H9 (cell line): ENCODE measurements at regions not wholly inside any gene's neighbourhood (a gene's known extent, or its start where the extent isn't known, plus 50 kb on each side); places are given as distances from the start of the nearest gene placed in this dataset.

Source experiments
- DNase-seq: peaks from one replicate; pipeline ENCODE4 v3.0.0-alpha.2; 2017
- H2AFZ ChIP-seq: one replicate; pipeline ENCODE4 v1.6.1; 2013; ENCODE audit warnings: mild to moderate bottlenecking, low read length, control low read depth, moderate library complexity
- H2AK5ac ChIP-seq: 2 replicates; pipeline ENCODE4 v1.6.1; 2013; ENCODE audit warnings: low read length, control low read depth, mixed read lengths; ENCODE audit not compliant: insufficient read length
- H2BK120ac ChIP-seq: one replicate; pipeline ENCODE4 v1.6.1; 2013; ENCODE audit warnings: low read depth, mild to moderate bottlenecking, low read length, control low read depth, inconsistent platforms; ENCODE audit not compliant: poor library complexity, severe bottlenecking
- H2BK12ac ChIP-seq: 2 replicates; pipeline ENCODE4 v1.6.1; 2013; ENCODE audit warnings: low read length, control low read depth, mixed read lengths, low read depth; ENCODE audit not compliant: insufficient read length
- H2BK15ac ChIP-seq: 2 replicates; pipeline ENCODE4 v1.6.1; 2013; ENCODE audit warnings: low read depth, low read length, control low read depth
- H2BK20ac ChIP-seq: one replicate; pipeline ENCODE4 v1.6.1; 2013; ENCODE audit warnings: low read depth, mild to moderate bottlenecking, low read length, control low read depth, inconsistent platforms; ENCODE audit not compliant: poor library complexity, severe bottlenecking
- H2BK5ac ChIP-seq: 2 replicates; pipeline ENCODE4 v1.6.1; 2013; ENCODE audit warnings: low read length, control low read depth, mixed read lengths; ENCODE audit not compliant: insufficient read length
- H3K14ac ChIP-seq: 2 replicates; pipeline ENCODE4 v1.6.1; 2013; ENCODE audit warnings: low read length, control low read depth; ENCODE audit not compliant: insufficient read depth
- H3K18ac ChIP-seq: 2 replicates; pipeline ENCODE4 v1.6.1; 2013; ENCODE audit warnings: low read depth, mild to moderate bottlenecking, mixed read lengths, low read length, control low read depth; ENCODE audit not compliant: insufficient read length
- H3K23ac ChIP-seq: 2 replicates; pipeline ENCODE4 v1.6.1; 2013; ENCODE audit warnings: low read length, control low read depth, mixed read lengths, low read depth; ENCODE audit not compliant: insufficient read length
- H3K23me2 ChIP-seq: 2 replicates; pipeline ENCODE4 v1.6.1; 2013; ENCODE audit warnings: low read depth, mild to moderate bottlenecking, mixed read lengths, low read length, control low read depth; ENCODE audit not compliant: insufficient read length, poor library complexity, severe bottlenecking
- H3K27ac ChIP-seq: 2 replicates; pipeline ENCODE4 v1.5.1; 2013; ENCODE audit warnings: low read length, control low read depth, mixed read lengths, low read depth; ENCODE audit not compliant: insufficient read length
- H3K27me3 ChIP-seq: 2 replicates; pipeline ENCODE4 v1.6.1; 2013; ENCODE audit warnings: low read length, control low read depth, inconsistent platforms; ENCODE audit not compliant: insufficient read depth
- H3K4ac ChIP-seq: 2 replicates; pipeline ENCODE4 v1.6.1; 2013; ENCODE audit warnings: low read depth, mild to moderate bottlenecking, control low read depth, inconsistent platforms, low read length, moderate library complexity
- H3K4me1 ChIP-seq: 2 replicates; pipeline ENCODE4 v1.6.1; 2013; ENCODE audit warnings: low read length, control low read depth, inconsistent platforms; ENCODE audit not compliant: insufficient read depth
- H3K4me2 ChIP-seq: 2 replicates; pipeline ENCODE4 v1.6.1; 2013; ENCODE audit warnings: low read length, control low read depth, mixed read lengths; ENCODE audit not compliant: insufficient read length, insufficient read depth
- H3K56ac ChIP-seq: 2 replicates; pipeline ENCODE4 v1.6.1; 2013; ENCODE audit warnings: low read depth, mild to moderate bottlenecking, mixed read lengths, low read length, control low read depth; ENCODE audit not compliant: insufficient read length
- H3K79me1 ChIP-seq: 2 replicates; pipeline ENCODE4 v1.6.1; 2013; ENCODE audit warnings: low read depth, mild to moderate bottlenecking, moderate library complexity, low read length, control low read depth, inconsistent platforms; ENCODE audit not compliant: insufficient read depth, poor library complexity, severe bottlenecking
- H3K79me2 ChIP-seq: 2 replicates; pipeline ENCODE4 v1.6.1; 2013; ENCODE audit warnings: low read length, control low read depth, inconsistent platforms; ENCODE audit not compliant: insufficient read depth
- H3K9ac ChIP-seq: 2 replicates; pipeline ENCODE4 v1.6.1; 2013; ENCODE audit warnings: low read length, control low read depth, mixed read lengths; ENCODE audit not compliant: insufficient read length; ENCODE audit errors: extremely low read depth
- H3K9me3 ChIP-seq: one replicate; pipeline ENCODE4 v1.6.1; 2013; ENCODE audit warnings: low read depth, low read length, inconsistent platforms; ENCODE audit not compliant: control insufficient read depth
- H3T11ph ChIP-seq: one replicate; pipeline ENCODE4 v1.6.1; 2013; ENCODE audit warnings: mild to moderate bottlenecking, low read length, control low read depth, inconsistent platforms
- H4K20me1 ChIP-seq: one replicate; pipeline ENCODE4 v1.6.1; 2013; ENCODE audit not compliant: control insufficient read depth, insufficient read length, insufficient read depth
- H4K5ac ChIP-seq: 2 replicates; pipeline ENCODE4 v1.6.1; 2013; ENCODE audit warnings: low read depth, mild to moderate bottlenecking, mixed read lengths, low read length, control low read depth; ENCODE audit not compliant: insufficient read length
- H4K8ac ChIP-seq: replicated peaks from 2 replicates; pipeline ENCODE4 v1.6.1; 2013; ENCODE audit warnings: low read length, control low read depth, mixed read lengths, low read depth; ENCODE audit not compliant: insufficient read length
- H4K91ac ChIP-seq: 2 replicates; pipeline ENCODE4 v1.6.1; 2013; ENCODE audit warnings: low read depth, mild to moderate bottlenecking, moderate library complexity, mixed read lengths, low read length, control low read depth; ENCODE audit not compliant: insufficient read length
- H3K27ac Mint-ChIP-seq, 3 experiments: 2 replicates in 2 of 3; 3 replicates in 1 of 3; pipeline ENCODE4 v1.8.0; 2020 to 2021; ENCODE audit warnings: mixed read lengths in 3 of 3, mild to moderate bottlenecking in 1 of 3, moderate library complexity in 1 of 3
- H3K27me3 Mint-ChIP-seq: 2 replicates; pipeline ENCODE4 v1.8.0; 2021; ENCODE audit warnings: low read depth, mild to moderate bottlenecking, moderate library complexity, mixed read lengths
- H3K36me3 Mint-ChIP-seq, 3 experiments: 2 replicates in 2 of 3; 3 replicates in 1 of 3; pipeline ENCODE4 v1.8.0; 2020 to 2021; ENCODE audit warnings: low read depth in 3 of 3, mixed read lengths in 3 of 3; ENCODE audit not compliant: insufficient read depth in 1 of 3
- H3K4me1 Mint-ChIP-seq, 2 experiments: 2 replicates each; pipeline ENCODE4 v1.8.0; 2020; ENCODE audit warnings: mixed read lengths in 2 of 2
- H3K4me3 Mint-ChIP-seq, 2 experiments: 2 replicates in 1 of 2; 3 replicates in 1 of 2; pipeline ENCODE4 v1.8.0; 2020 to 2021; ENCODE audit warnings: mild to moderate bottlenecking in 2 of 2, mixed read lengths in 2 of 2, moderate library complexity in 1 of 2
- H3K9me3 Mint-ChIP-seq, 2 experiments: 2 replicates in 1 of 2; 3 replicates in 1 of 2; pipeline ENCODE4 v1.8.0; 2020; ENCODE audit warnings: mild to moderate bottlenecking in 2 of 2, mixed read lengths in 2 of 2, moderate library complexity in 1 of 2
- CTCF ChIP-seq: fragments of 200-600 bp; sonication (generic); conservative IDR thresholded peaks from 3 replicates; pipeline ENCODE4 v1.8.0; 2021; ENCODE audit warnings: antibody characterized with exemption, mild to moderate bottlenecking

GRCh38 chr7:86025807-86026206 lies 617.9 kb upstream of the GRM3 start:
- no peak overlapping the region for H3K27ac Mint-ChIP-seq
- no peak overlapping the region for H2BK5ac ChIP-seq
- no peak overlapping the region for H4K8ac ChIP-seq
- no peak overlapping the region for H2BK15ac ChIP-seq
- H3K79me1 ChIP-seq = no peaks in the 10 kb centered on the region
- no peak overlapping the region for H3K4ac ChIP-seq
- H2BK20ac ChIP-seq = no peak overlapping the region
- no peak for DNase-seq
- no peaks in the 10 kb centered on the region for H3K4me1 ChIP-seq
- no peaks in the 10 kb centered on the region for H3K27me3 Mint-ChIP-seq
- H3K4me1 Mint-ChIP-seq = no peaks in the 10 kb centered on the region
- H2AK5ac ChIP-seq = no peak overlapping the region
- no peak overlapping the region for H3K4me3 Mint-ChIP-seq
- H3K9me3 ChIP-seq = no peaks in the 10 kb centered on the region
- no peak overlapping the region for H3K14ac ChIP-seq
- no peaks in the 10 kb centered on the region for H3K23me2 ChIP-seq
- H3K4me2 ChIP-seq = no peak overlapping the region
- no peak overlapping the region for H2BK120ac ChIP-seq
- no peak overlapping the region for H3K27ac ChIP-seq
- no peak overlapping the region for H4K91ac ChIP-seq
- H4K20me1 ChIP-seq = no peaks in the 10 kb centered on the region
- H3K79me2 ChIP-seq = no peaks in the 10 kb centered on the region
- H3K23ac ChIP-seq = no peak overlapping the region
- no peak overlapping the region for H3T11ph ChIP-seq
- no peak overlapping the region for H3K56ac ChIP-seq
- H3K27me3 ChIP-seq = no peaks in the 10 kb centered on the region
- no peaks in the 10 kb centered on the region; a peak in 1 of 5 replicates for H3K9me3 Mint-ChIP-seq
- no peak overlapping the region for H4K5ac ChIP-seq
- TF ChIP-seq CTCF = no peak; the same call in 2 of the 3 replicates
- H3K36me3 Mint-ChIP-seq = no peaks in the 10 kb centered on the region
- no peak overlapping the region for H2BK12ac ChIP-seq
- H3K9ac ChIP-seq = no peak overlapping the region
- no peak overlapping the region for H3K18ac ChIP-seq
- no peak overlapping the region for H2AFZ ChIP-seq
